K562 (cell line): ENCODE measurements at regions not wholly inside any gene's neighbourhood (a gene's known extent, or its start where the extent isn't known, plus 50 kb on each side); places are given as distances from the start of the nearest gene placed in this dataset.

ENCODE experiments used
- ATF3 ChIP-seq, 2 experiments: fragments of 450-650 bp in 1 of 2; sonication (generic) in 1 of 2; formaldehyde crosslinking in 1 of 2; IDR thresholded peaks in 1 of 2; conservative IDR thresholded peaks in 1 of 2; 2 replicates each; pipeline versions ENCODE4 v1.6.1 to v1.8.1; 2016 to 2023; ENCODE audit warnings: mild to moderate bottlenecking in 2 of 2, moderate library complexity in 2 of 2, inconsistent platforms in 1 of 2, missing genetic modification reagents in 1 of 2
- CBX2 ChIP-seq: fragments of 200-600 bp; sonication (generic); IDR thresholded peaks from one replicate; pipeline ENCODE4 v1.6.1; 2012; ENCODE audit warnings: mild to moderate bottlenecking, low read length, inconsistent platforms; ENCODE audit not compliant: insufficient read depth, poor library complexity, severe bottlenecking
- KHSRP ChIP-seq: fragments of 450-650 bp; IDR thresholded peaks from 2 replicates; pipeline ENCODE4 v1.6.1; 2017
- RBBP5 ChIP-seq: fragments of 200-600 bp; sonication (generic); IDR thresholded peaks from 2 replicates; pipeline ENCODE4 v1.6.1; 2012; ENCODE audit warnings: borderline replicate concordance, mild to moderate bottlenecking, low read length, control low read depth, inconsistent platforms; ENCODE audit not compliant: insufficient read depth, poor library complexity, severe bottlenecking
- TEAD1 ChIP-seq, 2 experiments: fragments of 450-650 bp in 1 of 2; sonication (generic) in 1 of 2; formaldehyde crosslinking; IDR thresholded peaks; 2 replicates each; pipeline versions ENCODE4 v1.4.0 to v1.8.0; 2020 to 2022; ENCODE audit warnings: mild to moderate bottlenecking in 2 of 2, missing genetic modification reagents in 1 of 2
- ZBTB40 ChIP-seq, 2 experiments: fragments of 450-650 bp in 1 of 2; sonication (generic) in 1 of 2; formaldehyde crosslinking in 1 of 2; IDR thresholded peaks; 2 replicates each; pipeline versions ENCODE4 v1.7.1 to v1.9.0; 2016 to 2022; ENCODE audit warnings: inconsistent platforms in 1 of 2, mild to moderate bottlenecking in 1 of 2, missing genetic modification reagents in 1 of 2
- ZBTB49 ChIP-seq: sonication (generic); formaldehyde crosslinking; IDR thresholded peaks from 2 replicates; pipeline ENCODE4 v1.8.0; 2022; ENCODE audit warnings: missing genetic modification reagents, mild to moderate bottlenecking, borderline replicate concordance
- ZNF280B ChIP-seq: fragments of 250-450 bp; sonication (Bioruptor Pico); IDR thresholded peaks from 2 replicates; pipeline ENCODE4 v1.5.1; 2021; ENCODE audit warnings: mild to moderate bottlenecking
- ZNF551 ChIP-seq: fragments of 250-450 bp; sonication (Bioruptor Pico); IDR thresholded peaks from 2 replicates; pipeline ENCODE4 v1.5.0; 2021; ENCODE audit warnings: mild to moderate bottlenecking, moderate library complexity

- TF ChIP-seq ZBTB40 (IDR thresholded peaks at IDR 0.05) (no peak), ZBTB40 (CRISPR knock-in tag; IDR thresholded peaks at IDR 0.05) (no peak), RBBP5 (no peak), CBX2 (no peak), ZBTB49 (CRISPR knock-in tag) (no peak), ZNF551 (CRISPR knock-in tag) (no peak), TEAD1 (CRISPR knock-in tag; IDR thresholded peaks at IDR 0.05) (no peak), KHSRP (no peak), ATF3 (IDR thresholded peaks at IDR 0.05) (no peak), ATF3 (CRISPR knock-in tag; conservative IDR thresholded peaks at IDR 0.05) (no peak), ZNF280B (no peak)
Observed at GRCh38 chr11:82049199-82049598, 684.5 kb downstream of the FAM181B start (continued).
